Progenitor cell of endocrine pancreas (in vitro differentiated cells): ENCODE measurements at regions not wholly inside any gene's neighbourhood (a gene's known extent, or its start where the extent isn't known, plus 50 kb on each side); places are given as distances from the start of the nearest gene placed in this dataset.

Source experiments
- DNase-seq: peaks from one replicate; pipeline ENCODE4 v3.0.0; 2021; ENCODE audit warnings: low spot score; ENCODE audit not compliant: unreplicated experiment
- H3K27ac Mint-ChIP-seq: 2 replicates; pipeline ENCODE4 v1.8.0; 2021; ENCODE audit warnings: mild to moderate bottlenecking, moderate library complexity, mixed read lengths
- H3K27me3 Mint-ChIP-seq: 2 replicates; pipeline ENCODE4 v1.8.0; 2021; ENCODE audit warnings: mixed read lengths
- H3K36me3 Mint-ChIP-seq: 2 replicates; pipeline ENCODE4 v1.8.0; 2022; ENCODE audit warnings: mixed read lengths; ENCODE audit not compliant: insufficient read depth
- H3K4me1 Mint-ChIP-seq: 2 replicates; pipeline ENCODE4 v1.8.0; 2021; ENCODE audit warnings: low read depth, mixed read lengths
- H3K4me3 Mint-ChIP-seq: 2 replicates; pipeline ENCODE4 v1.8.0; 2021; ENCODE audit warnings: low read depth, mild to moderate bottlenecking, moderate library complexity, mixed read lengths
- H3K9me3 Mint-ChIP-seq: 2 replicates; pipeline ENCODE4 v1.8.0; 2021; ENCODE audit warnings: low read depth, mixed read lengths
- CTCF ChIP-seq: fragments of 200-600 bp; sonication (generic); IDR thresholded peaks from one replicate; pipeline ENCODE4 v1.5.0; 2021; ENCODE audit warnings: antibody characterized with exemption, mild to moderate bottlenecking; ENCODE audit not compliant: unreplicated experiment

GRCh38 chr15:68512052-68512451 is 66.7 kb upstream of the CORO2B start:
- Mint-ChIP-seq H3K4me3 (no peak overlapping the region), H3K36me3 (peaks cover 1% of the 10 kb centered on the region), H3K4me1 (no peaks in the 10 kb centered on the region), H3K9me3 (peaks cover 7% of the 10 kb centered on the region), H3K27me3 (peaks cover 15% of the 10 kb centered on the region), H3K27ac (no peak overlapping the region)
- TF ChIP-seq CTCF, result no peak
- DNase-seq, result no peak

GRCh38 chr15:68512598-68512997 is 66.2 kb upstream of the CORO2B start:
- H3K27ac Mint-ChIP-seq, result no peak overlapping the region
- peaks cover 7% of the 10 kb centered on the region for H3K9me3 Mint-ChIP-seq
- DNase-seq, result no peak
- TF ChIP-seq CTCF, result no peak
- peaks cover 17% of the 10 kb centered on the region for H3K27me3 Mint-ChIP-seq
- H3K4me1 Mint-ChIP-seq, result no peaks in the 10 kb centered on the region
- H3K4me3 Mint-ChIP-seq, result no peak overlapping the region
- peaks cover 1% of the 10 kb centered on the region for H3K36me3 Mint-ChIP-seq

GRCh38 chr15:68515371-68516095 is 63.3 kb upstream of the CORO2B start:
- Mint-ChIP-seq H3K9me3 (peaks cover 7% of the 10 kb centered on the region), H3K4me3 (no peak overlapping the region), H3K36me3 (peaks cover 1% of the 10 kb centered on the region), H3K4me1 (no peaks in the 10 kb centered on the region), H3K27ac (no peak overlapping the region), H3K27me3 (peaks cover 20% of the 10 kb centered on the region)
- TF ChIP-seq CTCF, result no peak
- no peak for DNase-seq

- Mint-ChIP-seq H3K27ac (no peak overlapping the region), H3K4me3 (no peak overlapping the region), H3K4me1 (no peaks in the 10 kb centered on the region), H3K9me3 (peaks cover 7% of the 10 kb centered on the region), H3K27me3 (peaks cover 13% of the 10 kb centered on the region), H3K36me3 (peaks cover 1% of the 10 kb centered on the region)
- DNase-seq, result no peak
- peak; percentile 6 for TF ChIP-seq CTCF
These were observed 61.5 kb upstream of the CORO2B start for GRCh38 chr15:68517285-68517761.

GRCh38 chr15:68518046-68518445 is 60.7 kb upstream of the CORO2B start:
- Mint-ChIP-seq H3K4me3 (no peak overlapping the region), H3K9me3 (peaks cover 7% of the 10 kb centered on the region), H3K27ac (no peak overlapping the region), H3K36me3 (peaks cover 1% of the 10 kb centered on the region), H3K27me3 (peaks cover 13% of the 10 kb centered on the region), H3K4me1 (no peaks in the 10 kb centered on the region)
- DNase-seq, result no peak
- TF ChIP-seq CTCF, result no peak
